ENCODE measurements at regions not wholly inside any gene's neighbourhood (a gene's known extent, or its start where the extent isn't known, plus 50 kb on each side); places are given as distances from the start of the nearest gene placed in this dataset.

GRCh38 chr14:43898687-43899086 is 608.4 kb downstream of the FSCB start:
- ChIA-PET CTCF (interaction anchor here (0.6 to 0.7 kb wide), 2 partner anchors 9 to 110 kb away, joined by 3 read pairs; no protein-coding TSS in a partner anchor), POLR2A (no interaction called here)
- TF ChIP-seq SCRT2 (tag by site-specific recombination; IDR thresholded peaks at IDR 0.05), result no peak
- no peak for TF ChIP-seq MYNN (tag by site-specific recombination; IDR thresholded peaks at IDR 0.05; ENCODE audit: borderline replicate concordance)
- no peak for TF ChIP-seq ZNF48 (tag by site-specific recombination; IDR thresholded peaks at IDR 0.05)
- H3K4me1 ChIP-seq (ENCODE audit: control insufficient read depth, insufficient read depth, low read length), result no peaks in the 10 kb centered on the region
- no peaks in the 10 kb centered on the region for H3K36me3 ChIP-seq (ENCODE audit: control insufficient read depth in 2 of 2, insufficient read depth in 1 of 2, low read length in 2 of 2)
- no peaks in the 10 kb centered on the region for H3K9me3 ChIP-seq (ENCODE audit: control insufficient read depth, insufficient read depth, low read depth, low read length)
- H3K4me3 ChIP-seq (ENCODE audit: low read depth, low read length), result no peak overlapping the region
- H3K27ac ChIP-seq (ENCODE audit: extremely low read depth, low read depth, low read length), result no peak overlapping the region

- H3K9me3 ChIP-seq (ENCODE audit: control insufficient read depth, insufficient read depth, low read depth, low read length), result no peaks in the 10 kb centered on the region
- POLR2A ChIA-PET, result no interaction called here
Observed at GRCh38 chr14:43896044-43896443, 611.0 kb downstream of the FSCB start.

GRCh38 chr14:43894534-43894933 is 612.5 kb downstream of the FSCB start:
- Histone ChIP-seq H3K9me3 (ENCODE audit: control insufficient read depth, insufficient read depth, low read depth, low read length) (no peaks in the 10 kb centered on the region), H3K27ac (ENCODE audit: extremely low read depth, low read depth, low read length) (no peak overlapping the region), H3K4me1 (ENCODE audit: control insufficient read depth, insufficient read depth, low read length) (no peaks in the 10 kb centered on the region), H3K4me3 (ENCODE audit: low read depth, low read length) (no peak overlapping the region), H3K36me3 (ENCODE audit: control insufficient read depth in 2 of 2, insufficient read depth in 1 of 2, low read length in 2 of 2) (no peaks in the 10 kb centered on the region)
- CTCF ChIA-PET, result interaction anchor here (0.6 to 2.0 kb wide), 5 partner anchors 11 to 90 kb away, joined by 3 to 8 read pairs (median 4); no protein-coding TSS in a partner anchor
- TF ChIP-seq SCRT1 (tag by site-specific recombination; IDR thresholded peaks at IDR 0.05; ENCODE audit: borderline replicate concordance) (peak; percentile 36; the same call in 1 of the 2 replicates), SCRT2 (tag by site-specific recombination; IDR thresholded peaks at IDR 0.05) (peak; percentile 83), ZBTB6 (tag by site-specific recombination; IDR thresholded peaks at IDR 0.05) (no peak)
- POLR2A ChIA-PET, result no interaction called here

More at GRCh38 chr14:43896044-43896443, 611.0 kb downstream of the FSCB start:
- CTCF ChIA-PET, result interaction anchor here (0.6 to 1.0 kb wide), 2 partner anchors 373 to 1056 kb away, joined by 3 read pairs; no protein-coding TSS in a partner anchor
- Histone ChIP-seq H3K27ac (ENCODE audit: extremely low read depth, low read depth, low read length) (no peak overlapping the region), H3K36me3 (ENCODE audit: control insufficient read depth in 2 of 2, insufficient read depth in 1 of 2, low read length in 2 of 2) (no peaks in the 10 kb centered on the region), H3K4me1 (ENCODE audit: control insufficient read depth, insufficient read depth, low read length) (no peaks in the 10 kb centered on the region), H3K4me3 (ENCODE audit: low read depth, low read length) (no peak overlapping the region)
- no peak for TF ChIP-seq ZNF623 (tag by site-specific recombination; IDR thresholded peaks at IDR 0.05)
- no peak for TF ChIP-seq ZNF670 (tag by site-specific recombination; IDR thresholded peaks at IDR 0.05; ENCODE audit: low read depth)
- TF ChIP-seq ZNF624 (tag by site-specific recombination; IDR thresholded peaks at IDR 0.05), result no peak
- TF ChIP-seq ZNF175 (tag by site-specific recombination; IDR thresholded peaks at IDR 0.05), result no peak
- TF ChIP-seq ZBTB6 (tag by site-specific recombination; IDR thresholded peaks at IDR 0.05), result no peak
- TF ChIP-seq SCRT1 (tag by site-specific recombination; IDR thresholded peaks at IDR 0.05; ENCODE audit: borderline replicate concordance), result no peak
- no peak for TF ChIP-seq ZNF530 (tag by site-specific recombination; IDR thresholded peaks at IDR 0.05; ENCODE audit: low read depth)
- no peak for TF ChIP-seq ZNF747 (tag by site-specific recombination; IDR thresholded peaks at IDR 0.05)

- ChIA-PET CTCF (interaction anchor here (0.6 kb wide), 1 partner anchor 914 kb away, joined by 3 read pairs; no protein-coding TSS in a partner anchor), POLR2A (no interaction called here)
- Histone ChIP-seq H3K36me3 (ENCODE audit: control insufficient read depth in 2 of 2, insufficient read depth in 1 of 2, low read length in 2 of 2) (no peaks in the 10 kb centered on the region), H3K27ac (ENCODE audit: extremely low read depth, low read depth, low read length) (no peak overlapping the region), H3K4me3 (ENCODE audit: low read depth, low read length) (no peak overlapping the region), H3K4me1 (ENCODE audit: control insufficient read depth, insufficient read depth, low read length) (no peaks in the 10 kb centered on the region), H3K9me3 (ENCODE audit: control insufficient read depth, insufficient read depth, low read depth, low read length) (no peaks in the 10 kb centered on the region)
- TF ChIP-seq ELK4 (IDR thresholded peaks at IDR 0.05; ENCODE audit: borderline replicate concordance, low read depth, low read length) (no peak), PRDM6 (tag by site-specific recombination; IDR thresholded peaks at IDR 0.05) (no peak), ZNF544 (tag by site-specific recombination; IDR thresholded peaks at IDR 0.05) (no peak), ZSCAN30 (tag by site-specific recombination; IDR thresholded peaks at IDR 0.05) (no peak), ZNF175 (tag by site-specific recombination; IDR thresholded peaks at IDR 0.05) (no peak), ZNF529 (tag by site-specific recombination; IDR thresholded peaks at IDR 0.05; ENCODE audit: insufficient replicate concordance) (no peak), SCRT2 (tag by site-specific recombination; IDR thresholded peaks at IDR 0.05) (no peak), ZNF449 (tag by site-specific recombination; IDR thresholded peaks at IDR 0.05) (no peak), AEBP2 (tag by site-specific recombination; IDR thresholded peaks at IDR 0.05; ENCODE audit: borderline replicate concordance) (no peak), ZNF664 (tag by site-specific recombination; IDR thresholded peaks at IDR 0.05) (no peak)
Observed at GRCh38 chr14:43887523-43887922, 619.6 kb downstream of the FSCB start.

Data from HEK293 (cell line).